NCI-H2227 treated with DMSO at 0.1 percent for 48 hours (cell line): ENCODE measurements at regions not wholly inside any gene's neighbourhood (a gene's known extent, or its start where the extent isn't known, plus 50 kb on each side); places are given as distances from the start of the nearest gene placed in this dataset.

Experiments
- DNase-seq: peaks from one replicate; lab custom pipeline; 2025; lab: John Stamatoyannopoulos, UW

DNA sequence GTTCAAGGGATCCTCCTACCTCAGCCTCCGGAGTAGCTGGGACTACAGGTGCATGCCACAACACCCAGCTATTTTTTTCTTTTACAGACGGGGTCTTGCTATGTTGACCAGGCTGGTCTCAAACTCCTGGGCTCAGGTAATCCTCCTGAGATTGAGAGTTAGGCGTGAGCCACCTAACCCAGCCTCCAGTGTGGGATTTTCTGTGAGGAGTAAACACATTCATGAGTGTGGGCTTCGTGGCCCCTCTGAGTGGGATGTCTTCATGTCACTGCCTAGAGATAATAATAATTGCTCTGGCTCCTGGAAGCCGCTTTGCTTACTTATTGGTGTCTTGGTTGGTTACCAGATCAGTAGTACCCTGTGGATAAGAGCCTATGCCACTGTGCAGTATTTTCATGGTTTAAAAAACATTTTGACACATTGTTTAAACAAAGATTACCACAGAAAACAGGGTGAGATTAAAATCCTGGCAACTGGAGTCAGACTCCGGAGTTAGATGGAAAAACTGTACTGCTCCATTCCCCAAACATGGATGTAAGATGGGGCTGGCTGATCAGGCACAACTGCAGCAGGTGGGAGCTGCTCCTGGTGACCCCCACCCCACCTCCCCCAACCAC is 159.1 kb upstream of the RAB4A start:
- DNase-seq: no peak

DNA sequence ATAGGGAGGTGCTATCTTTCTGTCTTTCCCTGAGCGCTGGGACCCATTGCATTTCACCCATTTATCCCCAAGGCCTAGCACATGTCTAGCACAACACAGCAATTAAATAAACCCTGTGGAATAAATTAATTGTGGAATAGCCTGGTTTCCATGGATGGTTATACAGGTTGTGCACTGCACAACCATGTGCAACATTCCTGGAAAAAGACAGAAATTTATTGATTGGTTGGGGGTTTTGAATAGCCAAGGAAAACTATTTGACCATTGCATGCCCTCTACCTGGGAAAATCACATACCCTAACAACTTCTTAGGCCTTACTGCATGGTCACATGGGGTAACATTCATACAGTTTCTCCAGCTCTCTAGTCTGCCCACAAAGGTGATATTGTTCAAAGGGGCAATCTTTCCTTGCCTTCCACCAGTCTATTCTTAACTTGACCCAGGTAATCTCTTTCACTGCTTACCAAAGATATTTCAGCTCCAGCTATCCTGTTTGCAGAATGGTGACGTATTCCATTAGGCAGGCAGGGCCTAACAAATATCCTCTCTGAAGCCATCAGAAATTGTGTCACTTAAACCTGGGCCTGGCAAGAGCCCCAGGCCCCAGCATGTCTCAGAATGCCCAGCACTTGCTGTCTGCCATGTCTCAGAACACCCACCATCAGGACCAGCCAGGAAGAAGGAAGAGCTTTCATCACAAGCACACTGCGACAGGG is 157.9 kb upstream of the RAB4A start:
- no peak for DNase-seq

DNA sequence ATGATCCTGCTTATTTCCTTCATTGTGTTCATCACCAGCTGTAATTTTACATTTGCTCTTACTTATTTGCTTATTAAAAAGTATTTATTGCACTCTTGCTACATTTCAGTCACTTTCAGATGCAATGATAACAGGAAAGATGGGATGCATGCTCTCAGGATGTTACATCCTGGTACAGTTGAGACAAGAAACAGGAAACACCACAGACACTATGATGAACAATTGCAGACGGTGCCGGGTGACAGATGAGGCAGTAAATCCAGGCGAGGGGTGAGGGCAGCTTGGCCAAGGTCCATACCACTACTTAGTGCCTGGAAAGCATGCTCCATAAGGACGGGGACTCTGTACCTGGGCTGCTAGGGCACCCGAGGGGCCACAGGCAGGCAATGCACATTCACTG is 156.6 kb upstream of the RAB4A start:
- DNase-seq: no peak

DNA sequence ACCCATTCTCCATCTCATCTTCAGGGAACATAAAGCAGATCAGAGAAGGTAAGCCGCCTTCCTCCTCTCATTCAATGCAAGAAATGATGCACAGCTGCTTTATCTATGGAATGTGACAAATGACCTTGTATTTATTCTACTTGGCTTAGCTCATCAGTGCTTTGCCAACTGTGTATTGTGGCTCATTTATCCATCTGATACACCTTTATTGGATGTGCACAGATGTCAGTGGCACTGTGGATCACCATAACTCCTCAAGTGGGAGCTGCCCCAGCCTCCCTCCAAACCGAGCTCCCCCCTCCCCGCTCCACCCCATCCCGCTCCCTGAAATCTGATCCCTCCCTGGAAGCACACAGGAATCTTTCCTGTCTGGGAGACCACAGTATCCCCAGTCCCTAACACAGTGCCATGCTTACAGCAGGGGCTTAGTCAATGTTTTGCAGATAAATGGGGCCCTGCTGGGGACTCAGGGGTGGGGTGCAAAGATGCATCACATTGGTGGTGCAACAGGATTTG is 156.0 kb upstream of the RAB4A start:
- no peak for DNase-seq

DNA sequence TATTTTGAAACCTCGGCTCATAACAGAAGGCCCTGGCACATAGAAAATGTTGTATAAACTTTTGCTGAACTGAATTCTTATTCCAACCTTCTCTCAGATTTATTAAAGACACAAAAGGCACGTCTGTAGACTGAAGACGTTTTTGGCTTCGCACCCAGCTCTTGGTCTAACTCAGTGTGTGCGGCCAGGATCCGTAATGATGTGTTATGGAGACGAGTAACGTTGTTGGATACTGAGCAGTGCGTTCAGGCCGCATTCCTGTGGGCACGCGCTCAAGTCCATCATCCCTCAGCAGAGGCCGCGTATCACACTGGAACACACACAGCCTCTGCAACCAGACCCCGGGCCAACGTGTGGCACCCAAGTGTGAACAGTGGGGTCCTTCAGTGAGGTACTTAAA is 154.8 kb upstream of the RAB4A start:
- no peak for DNase-seq

DNA sequence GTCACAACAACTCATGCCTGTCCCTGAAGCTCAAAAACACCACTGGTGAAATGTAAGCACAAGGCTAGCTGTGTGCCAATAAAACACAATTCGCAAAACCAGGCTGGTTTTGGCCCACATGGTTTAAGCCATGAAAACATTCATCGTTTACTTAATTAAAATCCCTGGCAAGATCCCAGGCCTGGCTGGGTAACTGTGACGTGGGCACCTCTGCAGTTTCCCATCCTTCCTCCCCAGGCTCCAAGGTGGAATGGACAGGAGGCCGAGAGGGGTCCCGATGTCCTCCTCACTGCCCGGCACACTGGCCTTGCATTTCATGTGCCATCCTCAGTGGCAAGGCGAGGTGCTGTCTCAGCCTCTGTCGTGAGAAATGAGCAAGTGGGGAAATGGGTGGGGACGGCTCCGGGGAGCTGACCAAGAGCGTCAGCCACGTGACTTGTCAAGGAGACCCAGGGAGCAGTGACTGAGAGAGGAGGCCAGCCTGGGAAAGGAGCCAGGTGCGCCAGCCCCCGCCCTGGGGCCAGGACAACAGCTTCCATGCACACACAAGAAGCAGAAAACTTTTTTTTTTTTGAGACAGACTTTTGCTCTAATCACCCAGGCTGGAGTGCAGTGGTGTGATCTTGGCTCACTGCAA is 153.1 kb upstream of the RAB4A start:
- DNase-seq: no peak

DNA sequence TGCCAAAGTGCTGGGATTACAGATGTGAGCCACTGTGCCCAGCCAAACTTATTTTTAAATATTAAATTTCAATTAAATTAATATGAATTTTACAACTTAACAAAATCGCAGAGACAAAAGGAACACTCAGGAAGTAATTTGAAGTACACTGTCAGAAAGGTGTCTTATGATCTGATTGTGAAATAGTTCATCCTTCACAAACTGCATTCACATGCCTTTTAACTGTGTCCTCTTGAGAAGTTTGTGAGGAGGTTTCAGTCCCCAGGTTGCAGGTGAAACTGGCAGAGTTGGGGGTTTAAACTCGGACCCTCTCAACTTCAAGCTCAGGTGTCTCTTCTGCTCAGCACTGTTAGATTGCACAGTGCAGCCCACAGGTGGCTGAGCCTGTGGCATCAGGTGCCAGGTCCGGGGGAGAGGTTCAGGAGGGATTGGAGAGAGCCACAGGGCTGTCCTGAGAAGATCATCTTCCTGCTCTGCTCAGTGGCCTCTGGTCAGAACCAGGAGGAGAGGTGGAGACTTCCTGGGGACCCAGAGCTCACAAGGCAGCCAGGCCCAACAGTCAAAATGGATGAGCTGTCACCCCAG is 152.3 kb upstream of the RAB4A start:
- no peak for DNase-seq

DNA sequence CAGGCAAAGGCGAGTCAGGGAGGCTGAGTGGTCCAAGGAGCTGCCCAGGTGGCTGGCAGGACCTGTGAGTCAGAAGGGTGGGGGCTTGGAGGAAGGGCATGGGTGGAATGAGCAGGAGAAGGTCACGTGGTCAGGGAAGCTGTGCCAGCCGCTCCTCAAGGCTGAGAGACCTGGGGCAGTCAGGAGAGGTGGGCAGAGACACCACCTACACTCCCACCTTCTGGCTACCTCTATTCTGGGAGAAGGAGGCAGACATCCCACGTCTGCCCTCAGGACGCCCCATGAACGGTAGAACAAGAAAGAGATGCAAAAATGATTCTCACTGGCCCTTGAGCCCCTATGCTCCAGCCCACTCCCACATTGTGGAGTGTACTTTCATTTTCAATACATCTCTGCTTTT is 151.8 kb upstream of the RAB4A start:
- no peak for DNase-seq

DNA sequence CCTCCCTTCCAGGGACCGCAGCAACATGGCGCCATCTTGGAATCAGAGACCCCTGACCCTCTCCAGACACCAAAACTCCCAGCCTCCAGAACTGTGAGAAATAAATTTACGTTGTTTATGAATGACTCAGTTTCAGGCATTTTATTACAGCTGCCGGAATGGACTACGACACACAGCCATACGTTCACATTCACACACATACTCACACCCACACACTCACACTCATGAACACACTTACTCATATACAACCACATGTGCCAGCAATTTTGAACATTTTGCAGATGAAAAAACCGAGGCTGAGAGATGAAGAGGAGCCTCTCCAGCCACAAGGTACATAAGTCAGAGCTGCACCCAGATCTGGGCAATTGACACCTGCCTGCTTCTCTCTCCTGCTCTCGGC is 151.0 kb upstream of the RAB4A start:
- DNase-seq: no peak

DNA sequence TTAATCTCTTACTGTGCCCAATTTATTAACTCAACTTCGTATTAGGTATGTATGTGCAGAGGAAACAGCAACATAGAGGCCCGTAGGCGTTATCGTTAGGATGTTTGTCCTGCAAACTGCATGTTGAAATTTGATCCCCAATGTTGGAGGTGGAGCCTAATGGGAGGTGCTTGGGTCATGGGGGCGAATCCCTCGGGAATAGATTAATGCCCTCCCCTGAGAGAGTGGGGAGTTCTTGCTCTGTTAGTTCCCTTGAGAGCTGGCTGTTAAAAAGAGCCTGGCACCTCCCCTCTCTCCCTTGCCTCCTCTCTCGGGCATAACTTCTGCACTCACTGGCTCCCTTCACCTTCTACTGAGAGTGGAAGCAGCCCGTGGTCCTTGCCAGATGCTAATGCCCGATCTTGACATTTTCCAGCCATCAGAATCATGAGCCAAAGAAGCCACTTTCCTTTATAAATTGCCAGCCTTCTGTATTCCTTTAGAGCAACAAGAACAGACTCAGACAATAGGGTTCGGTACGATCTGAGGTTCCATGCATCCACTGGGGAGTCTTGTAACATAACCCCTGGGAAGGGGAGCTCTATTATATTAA is 149.0 kb upstream of the RAB4A start:
- no peak for DNase-seq

DNA sequence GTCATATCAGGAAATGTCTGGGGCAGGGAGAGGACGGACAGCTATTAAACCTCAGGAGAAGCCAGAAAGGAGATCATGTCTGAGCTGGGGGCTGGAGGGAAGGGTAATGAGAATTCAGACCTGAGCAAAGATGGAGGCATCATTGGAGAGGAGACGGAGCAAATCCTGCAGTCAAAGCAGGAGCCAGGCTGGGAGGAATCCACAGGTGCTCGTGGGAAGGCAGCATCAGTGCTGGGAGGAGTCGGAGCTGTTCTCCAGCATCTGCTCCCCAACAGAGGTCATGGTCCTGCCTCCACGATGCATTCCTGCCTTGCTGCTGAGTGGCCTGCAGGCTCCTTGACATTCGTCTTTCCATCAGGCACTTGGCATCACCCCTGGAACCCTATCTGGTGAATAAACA is 148.3 kb upstream of the RAB4A start:
- DNase-seq: no peak

DNA sequence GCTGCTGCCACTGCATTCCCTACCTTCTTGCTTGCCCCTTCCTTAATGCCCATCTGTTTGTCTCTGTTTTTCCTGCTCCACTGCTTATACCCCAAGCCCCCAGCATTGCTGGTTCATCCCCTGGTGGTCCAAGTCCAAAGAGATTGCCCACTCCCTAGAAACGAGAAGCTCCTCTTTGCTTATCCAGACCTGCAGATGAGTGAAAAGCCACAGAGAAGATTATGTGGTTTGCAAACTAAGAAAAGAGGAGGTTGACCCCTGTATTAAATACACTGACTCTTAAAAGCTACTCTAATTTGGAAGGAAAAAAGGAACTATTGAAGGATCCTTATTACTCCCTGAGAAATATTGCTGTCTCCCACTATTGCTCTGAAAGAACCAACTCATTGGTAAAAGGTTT is 146.8 kb upstream of the RAB4A start:
- no peak for DNase-seq

DNA sequence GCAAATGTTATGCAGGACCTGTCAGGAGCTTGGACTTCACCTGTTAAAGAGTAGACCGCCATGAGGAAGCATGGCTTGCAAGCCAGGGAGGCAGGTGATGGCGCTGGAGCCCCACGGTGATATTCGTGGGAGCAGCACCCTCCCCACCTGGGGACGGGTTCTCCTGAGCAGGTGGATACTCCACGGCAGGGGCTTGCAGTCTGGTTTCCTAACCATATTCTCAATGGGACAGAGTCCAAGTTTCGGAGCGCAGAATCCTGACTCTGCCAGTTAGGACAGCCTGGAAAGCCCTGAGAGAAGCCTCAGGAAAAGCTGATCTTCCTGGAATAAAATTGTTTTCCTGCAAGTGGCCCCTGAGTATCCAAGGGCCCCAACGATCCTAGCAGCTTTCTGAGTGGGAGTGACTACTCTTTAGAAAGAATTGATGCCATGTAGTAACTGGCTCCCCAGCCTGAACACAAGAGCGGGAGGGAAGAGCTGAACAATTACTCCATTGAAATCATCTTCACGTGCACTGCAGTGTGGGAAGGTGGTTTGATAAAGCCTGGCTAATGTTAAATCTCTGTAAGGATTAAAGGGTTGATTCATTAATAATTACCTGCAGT is 146.3 kb upstream of the RAB4A start:
- DNase-seq: no peak

DNA sequence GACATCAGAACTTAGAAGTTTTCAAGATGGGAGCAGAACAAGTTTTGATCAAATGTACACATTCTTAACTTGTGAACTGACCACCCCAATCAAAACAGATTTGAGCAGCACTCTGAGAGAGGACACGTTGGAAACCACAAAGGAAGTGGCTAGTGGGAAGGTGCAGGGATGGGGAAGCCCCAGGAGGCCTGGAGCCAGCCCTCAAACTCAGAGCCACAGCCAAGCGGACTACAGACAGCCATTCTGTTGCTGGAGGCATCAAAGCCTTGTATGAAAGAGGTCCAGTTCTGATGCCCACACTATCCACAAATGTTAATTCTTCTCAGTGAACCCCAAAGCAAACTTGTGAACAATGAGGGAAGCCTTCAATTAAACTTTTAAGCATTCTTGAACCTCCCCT is 143.6 kb upstream of the RAB4A start:
- DNase-seq: no peak

DNA sequence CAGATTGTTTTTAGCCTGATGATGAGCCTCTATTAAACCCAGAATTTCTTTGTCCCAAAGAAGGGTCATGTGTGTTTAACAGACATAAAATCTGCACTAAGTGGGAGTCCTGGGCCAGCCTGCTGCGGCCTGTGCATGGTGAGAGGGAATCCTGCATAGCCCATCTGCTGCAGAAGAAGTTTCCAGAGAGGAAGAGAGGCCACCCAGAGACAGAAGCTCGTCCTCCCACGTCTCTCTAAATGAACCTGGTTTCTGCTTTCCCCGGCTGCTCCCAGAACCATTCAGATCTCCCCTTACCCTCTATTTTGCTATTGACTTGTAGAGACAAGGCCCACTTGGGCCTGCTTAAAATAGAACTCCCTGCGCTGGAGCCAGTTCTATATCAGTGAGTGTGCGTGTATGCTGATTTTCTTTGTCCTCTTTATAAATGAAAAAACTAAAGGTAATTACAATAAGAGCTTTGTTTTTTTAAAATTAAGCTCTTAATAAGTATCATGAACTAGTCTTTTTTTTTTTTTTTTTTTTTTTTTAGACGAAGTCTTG is 142.8 kb upstream of the RAB4A start:
- DNase-seq: no peak

DNA sequence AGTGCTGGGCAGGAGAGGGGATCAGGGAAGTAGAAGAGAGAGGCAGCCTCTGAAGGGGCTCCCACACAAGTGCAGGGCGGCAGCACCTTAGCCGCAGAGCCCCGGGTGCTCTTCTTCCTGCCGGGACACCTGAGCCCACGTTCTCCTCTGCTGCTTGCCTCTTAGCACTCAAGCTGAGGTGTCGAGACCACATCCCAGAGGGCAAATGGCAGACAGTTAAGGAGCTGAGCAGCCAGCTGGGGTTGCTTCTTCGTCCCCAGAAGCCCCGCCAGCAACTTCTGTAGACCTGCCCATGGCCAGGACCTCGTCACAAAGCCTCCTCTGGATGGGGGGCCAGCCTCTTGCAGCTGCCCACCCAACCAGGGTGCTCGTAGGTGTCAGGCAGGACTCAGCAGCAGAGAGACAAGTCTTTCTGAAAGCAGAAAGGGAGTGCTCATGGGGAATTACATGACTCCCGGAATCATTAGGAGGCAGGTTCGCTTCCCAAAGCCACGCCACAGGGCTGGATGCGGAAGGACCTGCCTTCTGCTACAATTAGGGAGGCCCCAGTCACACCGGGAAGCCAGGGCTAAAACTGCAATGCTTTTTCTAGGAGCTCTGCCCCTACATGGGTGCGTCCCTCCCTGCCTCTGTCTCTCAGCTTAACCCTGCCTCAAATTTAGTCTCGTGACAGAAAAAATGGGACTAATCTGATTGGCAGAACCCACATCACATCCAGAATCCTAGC is 141.4 kb upstream of the RAB4A start:
- DNase-seq: no peak

DNA sequence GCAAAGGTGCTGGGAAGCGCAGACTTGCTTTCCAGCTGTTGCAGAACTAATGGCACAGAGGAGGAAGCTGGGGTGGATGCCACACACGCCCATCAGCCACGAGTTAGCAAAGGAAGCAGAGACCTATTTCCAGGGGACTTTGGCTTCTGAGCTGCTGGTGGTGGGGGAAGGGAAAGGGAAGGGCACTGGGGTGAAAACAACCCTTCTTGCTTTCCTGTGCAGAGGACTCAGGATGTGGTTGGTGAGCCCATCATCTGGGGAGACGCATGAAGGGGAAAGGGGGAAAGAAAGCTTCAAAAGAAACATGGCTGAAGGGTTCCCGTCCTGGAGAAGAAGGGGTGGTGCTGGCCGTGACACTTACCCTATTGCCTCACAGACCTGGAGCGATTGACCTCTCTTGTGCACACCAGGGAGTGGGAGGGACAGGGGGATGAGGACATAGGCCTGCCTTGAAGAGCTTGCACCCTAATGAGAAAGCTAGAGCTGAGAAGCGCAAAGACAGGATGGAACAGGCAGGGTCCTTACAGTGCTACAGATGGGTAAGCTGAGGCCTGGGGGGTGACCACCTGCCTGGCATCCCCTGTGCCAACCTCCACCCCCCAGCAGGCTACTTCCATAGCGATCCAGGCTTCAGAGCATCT is 140.8 kb upstream of the RAB4A start:
- no peak for DNase-seq

DNA sequence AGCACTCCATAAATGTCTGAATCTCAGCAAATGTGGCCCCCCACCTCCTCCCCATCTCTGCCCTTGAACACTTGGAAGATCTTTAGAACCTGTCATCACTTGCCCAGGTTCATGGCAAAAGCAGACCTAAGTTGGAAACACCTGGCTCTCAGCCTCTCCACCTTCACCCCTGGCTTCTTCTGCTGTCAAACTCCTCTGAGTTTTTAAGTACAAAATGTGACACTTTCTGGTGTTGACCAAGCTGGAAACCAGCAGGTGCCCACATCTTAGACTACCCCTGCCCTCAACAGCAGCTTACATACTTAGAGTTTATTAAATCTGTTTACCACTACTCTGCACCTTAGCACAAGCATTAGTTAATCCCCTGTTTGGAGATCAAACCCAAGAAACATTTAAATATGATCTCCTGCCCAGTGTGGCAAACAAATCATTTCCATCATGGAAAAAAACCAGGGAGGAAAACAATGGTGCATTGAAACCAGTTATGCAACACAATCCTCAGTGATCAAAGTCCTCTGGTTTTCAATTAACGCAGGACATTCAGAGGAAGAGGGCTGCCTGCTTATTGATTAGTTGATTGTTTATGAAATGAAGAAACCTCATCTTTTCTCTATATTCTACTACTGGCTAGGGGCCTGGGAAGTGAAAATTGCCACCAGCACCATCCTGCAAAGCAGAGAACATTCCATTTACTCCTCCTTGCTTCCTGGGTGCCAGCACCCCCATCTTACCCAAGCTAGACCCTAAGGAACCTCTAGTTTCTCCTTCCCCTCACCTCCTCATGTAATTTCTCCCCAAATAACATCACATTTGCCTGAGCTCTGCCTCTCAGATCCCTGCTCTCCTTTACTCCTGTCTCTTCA is 139.4 kb upstream of the RAB4A start:
- no peak for DNase-seq

DNA sequence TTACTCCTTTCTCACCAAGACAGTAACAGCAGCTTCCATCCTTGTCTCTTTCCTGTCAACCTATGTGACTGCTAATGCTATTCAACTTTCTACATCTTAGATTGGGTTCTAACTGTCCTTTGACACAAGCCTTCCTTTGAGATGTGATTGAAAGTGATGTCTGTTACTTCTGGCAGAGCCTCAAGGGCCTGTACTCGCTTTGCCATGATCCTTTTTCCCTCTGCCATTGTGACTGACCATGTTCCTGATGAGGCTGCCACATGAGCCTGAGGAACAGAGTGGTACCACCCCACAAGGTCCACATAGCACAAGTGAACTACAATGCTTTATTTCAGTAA is 138.8 kb upstream of the RAB4A start:
- no peak for DNase-seq

DNA sequence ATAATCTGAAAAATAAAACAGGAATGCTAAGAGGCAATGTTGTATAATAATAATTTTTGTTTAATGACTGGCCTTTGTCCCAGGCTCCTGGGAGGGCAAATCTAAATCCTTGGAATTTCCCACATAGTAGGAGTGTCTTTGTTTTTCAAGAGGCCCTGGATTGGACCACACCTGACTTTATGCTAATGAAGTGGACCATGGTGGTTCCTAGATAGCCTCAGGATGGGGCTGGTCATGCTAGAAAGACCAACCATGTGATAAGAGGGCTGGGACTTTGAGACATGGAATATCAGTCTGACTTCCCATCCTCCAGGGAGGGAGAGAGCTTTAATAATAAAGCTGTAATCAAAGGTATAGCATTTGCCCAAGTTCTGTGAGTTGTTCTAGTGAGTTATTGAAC is 138.2 kb upstream of the RAB4A start:
- no peak for DNase-seq
